GM19467 (cell line): ENCODE measurements at regions not wholly inside any gene's neighbourhood (a gene's known extent, or its start where the extent isn't known, plus 50 kb on each side); places are given as distances from the start of the nearest gene placed in this dataset.
"Not testable (repeated sequence)": the region's sequence is repeated elsewhere in the genome, so short reads cannot be mapped to it uniquely, and the experiment has no call there.

ENCODE experiments used
- ATAC-seq: cut with Tn5 transposase; IDR thresholded peaks from one replicate; pipeline ENCODE4 v1.9.1; 2021; ENCODE audit warnings: mild to moderate bottlenecking, moderate library complexity; ENCODE audit not compliant: unreplicated experiment

- no peak for ATAC-seq
Measured at GRCh38 chr10:36500266-36500665, 625.1 kb upstream of the ANKRD30A start.

- no peak for ATAC-seq
Measured at GRCh38 chr10:36499693-36500092, 625.7 kb upstream of the ANKRD30A start.

GRCh38 chr10:36496758-36497157, 628.6 kb upstream of the ANKRD30A start:
- ATAC-seq, result no peak

- no peak for ATAC-seq
Measured at GRCh38 chr10:36494371-36494770, 631.0 kb upstream of the ANKRD30A start.

- ATAC-seq, result no peak
Measured at GRCh38 chr10:36493516-36493880, 631.9 kb upstream of the ANKRD30A start.

GRCh38 chr10:36492590-36493515, 632.5 kb upstream of the ANKRD30A start:
- ATAC-seq, result no peak

- no peak for ATAC-seq
Measured at GRCh38 chr10:36491926-36492325, 633.5 kb upstream of the ANKRD30A start.

GRCh38 chr10:36489611-36490228, 635.7 kb upstream of the ANKRD30A start:
- no peak for ATAC-seq

- no peak for ATAC-seq
Measured at GRCh38 chr10:36489181-36489580, 636.2 kb upstream of the ANKRD30A start.

GRCh38 chr10:36488579-36488978, 636.8 kb upstream of the ANKRD30A start:
- no peak for ATAC-seq

GRCh38 chr10:36479073-36479472, 646.3 kb upstream of the ANKRD30A start:
- ATAC-seq, result no peak

- ATAC-seq, result no peak
Measured at GRCh38 chr10:36476399-36476798, 649.0 kb upstream of the ANKRD30A start.

- no peak for ATAC-seq
Measured at GRCh38 chr10:36475746-36476145, 649.7 kb upstream of the ANKRD30A start.

- no peak for ATAC-seq
Measured at GRCh38 chr10:36474456-36474855, 650.9 kb upstream of the ANKRD30A start.

- ATAC-seq, result no peak
Measured at GRCh38 chr10:36473122-36473521, 652.3 kb upstream of the ANKRD30A start.

- ATAC-seq, result no peak
Measured at GRCh38 chr10:36469585-36469984, 655.8 kb upstream of the ANKRD30A start.

GRCh38 chr10:36468620-36469019, 656.8 kb upstream of the ANKRD30A start:
- ATAC-seq, result no peak

GRCh38 chr10:36465604-36466379, 659.6 kb upstream of the ANKRD30A start:
- no peak for ATAC-seq

GRCh38 chr10:36464291-36464690, 661.1 kb upstream of the ANKRD30A start:
- no peak for ATAC-seq

GRCh38 chr10:36463390-36463789, 662.0 kb upstream of the ANKRD30A start:
- ATAC-seq, result no peak

- no peak for ATAC-seq
Measured at GRCh38 chr10:36462194-36462593, 663.2 kb upstream of the ANKRD30A start.

- not testable (repeated sequence) for ATAC-seq
Measured at GRCh38 chr10:36458437-36458836, 667.0 kb upstream of the ANKRD30A start.
